Right lobe of liver (tissue), 4 donors: ENCODE measurements at regions not wholly inside any gene's neighbourhood (a gene's known extent, or its start where the extent isn't known, plus 50 kb on each side); places are given as distances from the start of the nearest gene placed in this dataset.
"Not testable (repeated sequence)": the region's sequence is repeated elsewhere in the genome, so short reads cannot be mapped to it uniquely, and the experiment has no call there.

Source experiments
- CTCF ChIP-seq, 4 donors: fragments of 200-600 bp in 3 of 4; fragments of 450-650 bp in 1 of 4; IDR thresholded peaks; one replicate each; pipeline versions ENCODE4 v1.5.1 to v1.8.0; 2016 to 2022; ENCODE audit warnings: antibody characterized with exemption in 4 of 4, mild to moderate bottlenecking in 2 of 4
- POLR2A ChIP-seq: fragments of 450-650 bp; IDR thresholded peaks from one replicate; pipeline ENCODE4 v1.6.1; 2017; ENCODE audit warnings: antibody characterized with exemption, mild to moderate bottlenecking
- donor health status: DM: no; HTN: no; CAD: no.
- donor health status: DM: no; HTN: no; CAD: no.
- donor health status: DM: no; HTN: yes; CAD: no.

GRCh38 chr12:5175415-5175814 is 131.7 kb downstream of the KCNA5 start:
- not testable (repeated sequence) for TF ChIP-seq CTCF (IDR thresholded peaks at IDR 0.05); POLR2A
